ENCODE measurements at regions not wholly inside any gene's neighbourhood (a gene's known extent, or its start where the extent isn't known, plus 50 kb on each side); places are given as distances from the start of the nearest gene placed in this dataset.
"Not testable (repeated sequence)": the region's sequence is repeated elsewhere in the genome, so short reads cannot be mapped to it uniquely, and the experiment has no call there.

GRCh38 chr15:99455789-99456160 lies 110.0 kb upstream of the MEF2A start:
- no peak for DNase-seq (ENCODE audit: low read depth)

- DNase-seq (ENCODE audit: low read depth): no peak
Measured at GRCh38 chr15:99464137-99464536, 101.6 kb upstream of the MEF2A start.

- no peak for DNase-seq (ENCODE audit: low read depth)
Measured at GRCh38 chr15:99466701-99467337, 99.0 kb upstream of the MEF2A start.

GRCh38 chr15:99467338-99467720 lies 98.5 kb upstream of the MEF2A start:
- no peak for DNase-seq (ENCODE audit: low read depth)

- no peak for DNase-seq (ENCODE audit: low read depth)
Measured at GRCh38 chr15:99467853-99468464, 97.8 kb upstream of the MEF2A start.

- not testable (repeated sequence) for DNase-seq (ENCODE audit: low read depth)
Measured at GRCh38 chr15:99470204-99470603, 95.6 kb upstream of the MEF2A start.

GRCh38 chr15:99472416-99473145 lies 93.2 kb upstream of the MEF2A start:
- no peak for DNase-seq (ENCODE audit: low read depth)

GRCh38 chr15:99473981-99474906 lies 91.5 kb upstream of the MEF2A start:
- no peak for DNase-seq (ENCODE audit: low read depth)

GRCh38 chr15:99474909-99475753 lies 90.7 kb upstream of the MEF2A start:
- no peak for DNase-seq (ENCODE audit: low read depth)

GRCh38 chr15:99475754-99476412 lies 89.9 kb upstream of the MEF2A start:
- no peak for DNase-seq (ENCODE audit: low read depth)

- no peak for DNase-seq (ENCODE audit: low read depth)
Measured at GRCh38 chr15:99476413-99477222, 89.2 kb upstream of the MEF2A start.

- no peak for DNase-seq (ENCODE audit: low read depth)
Measured at GRCh38 chr15:99477791-99478471, 87.9 kb upstream of the MEF2A start.

GRCh38 chr15:99478977-99479376 lies 86.8 kb upstream of the MEF2A start:
- no peak for DNase-seq (ENCODE audit: low read depth)

GRCh38 chr15:99480016-99480810 lies 85.6 kb upstream of the MEF2A start:
- DNase-seq (ENCODE audit: low read depth): no peak

- no peak for DNase-seq (ENCODE audit: low read depth)
Measured at GRCh38 chr15:99481113-99481950, 84.5 kb upstream of the MEF2A start.

GRCh38 chr15:99481951-99482230 lies 83.9 kb upstream of the MEF2A start:
- no peak for DNase-seq (ENCODE audit: low read depth)

GRCh38 chr15:99482993-99483392 lies 82.8 kb upstream of the MEF2A start:
- no peak for DNase-seq (ENCODE audit: low read depth)
